HG02885 (cell line): ENCODE measurements at regions not wholly inside any gene's neighbourhood (a gene's known extent, or its start where the extent isn't known, plus 50 kb on each side); places are given as distances from the start of the nearest gene placed in this dataset.

Experiments
- ATAC-seq: cut with Tn5 transposase; IDR thresholded peaks from one replicate; pipeline ENCODE4 v1.9.1; 2021; ENCODE audit warnings: mild to moderate bottlenecking; ENCODE audit not compliant: unreplicated experiment, poor library complexity

DNA sequence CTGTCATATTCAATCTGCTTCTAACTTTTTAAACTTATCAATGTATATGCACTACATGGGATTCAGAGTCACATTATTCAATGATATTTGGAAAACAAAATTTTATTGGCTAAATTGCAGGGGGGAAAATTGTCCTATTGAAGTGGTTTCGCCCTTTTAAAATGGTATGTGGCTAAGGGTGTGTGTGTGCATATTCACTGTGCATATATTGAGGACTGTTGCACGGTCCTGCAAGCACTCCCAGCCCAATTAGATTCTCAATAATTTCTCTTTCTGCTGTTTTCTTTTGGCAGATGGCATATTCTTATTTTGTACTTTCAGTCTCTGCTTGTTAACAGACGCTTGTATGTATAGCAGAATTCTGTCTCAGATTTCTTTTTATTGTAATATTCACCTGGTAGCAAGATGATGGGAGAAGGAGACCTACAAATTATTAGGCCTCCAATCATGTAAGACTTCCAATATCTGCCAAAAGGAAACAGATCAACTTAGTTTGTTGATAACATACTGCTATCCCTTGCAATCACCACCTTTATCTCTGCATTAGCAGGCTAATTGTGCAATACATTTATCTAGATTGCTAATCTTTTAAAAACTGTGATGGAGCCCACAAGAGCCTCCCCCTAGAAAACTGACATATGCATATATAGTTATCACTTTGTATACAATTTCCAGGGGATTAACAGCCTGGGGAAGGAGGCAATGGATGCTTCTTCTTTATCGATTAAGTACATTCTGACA, 411.5 kb downstream of the PLK2 start:
- no peak for ATAC-seq

- ATAC-seq = no peak
Observed at GRCh38 chr5:58046371-58046770, 413.5 kb downstream of the PLK2 start.

GRCh38 chr5:58044166-58044565, 415.7 kb downstream of the PLK2 start:
- ATAC-seq = no peak

GRCh38 chr5:58043032-58043945, 416.6 kb downstream of the PLK2 start:
- ATAC-seq = no peak

GRCh38 chr5:58041884-58042283, 418.0 kb downstream of the PLK2 start:
- no peak for ATAC-seq

DNA sequence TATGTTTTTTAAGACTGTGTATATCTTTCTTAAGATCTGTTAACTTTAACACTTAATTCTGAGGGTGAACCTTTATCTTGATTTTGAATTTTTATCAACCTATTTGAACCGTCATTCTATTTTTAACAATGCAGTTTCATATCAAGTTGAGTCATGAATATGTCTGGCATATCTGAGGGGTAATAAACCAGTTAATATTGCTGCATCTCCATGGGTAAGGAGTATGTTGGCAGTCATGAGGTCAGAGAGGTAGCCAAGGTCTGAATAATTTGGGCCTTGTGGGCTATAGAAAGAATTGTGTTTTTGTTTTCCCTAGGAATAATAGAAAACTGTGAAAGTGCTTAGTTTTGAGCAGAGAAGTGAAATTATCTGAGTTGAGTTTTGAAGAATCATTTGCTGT, 419.0 kb downstream of the PLK2 start:
- ATAC-seq = no peak

DNA sequence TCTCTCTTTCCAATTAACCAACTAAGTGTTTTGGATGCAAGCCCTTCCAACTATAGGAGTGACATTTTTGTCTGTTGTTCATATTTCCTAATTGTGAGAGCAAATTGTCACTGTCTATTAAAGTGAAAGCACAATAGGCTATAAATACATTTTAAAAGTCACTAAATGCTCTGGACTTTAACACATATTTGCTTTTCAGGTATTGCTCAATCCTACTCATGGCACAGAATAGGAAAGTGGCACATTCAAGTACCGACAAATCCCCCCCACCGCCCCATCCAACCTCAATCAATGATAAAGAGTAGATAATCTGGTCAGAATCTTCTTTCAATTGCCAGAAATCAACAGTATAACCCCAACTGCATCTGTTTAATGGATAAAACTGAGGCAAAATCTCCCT, 419.8 kb downstream of the PLK2 start:
- no peak for ATAC-seq

GRCh38 chr5:58037899-58038298, 422.0 kb downstream of the PLK2 start:
- no peak for ATAC-seq

DNA sequence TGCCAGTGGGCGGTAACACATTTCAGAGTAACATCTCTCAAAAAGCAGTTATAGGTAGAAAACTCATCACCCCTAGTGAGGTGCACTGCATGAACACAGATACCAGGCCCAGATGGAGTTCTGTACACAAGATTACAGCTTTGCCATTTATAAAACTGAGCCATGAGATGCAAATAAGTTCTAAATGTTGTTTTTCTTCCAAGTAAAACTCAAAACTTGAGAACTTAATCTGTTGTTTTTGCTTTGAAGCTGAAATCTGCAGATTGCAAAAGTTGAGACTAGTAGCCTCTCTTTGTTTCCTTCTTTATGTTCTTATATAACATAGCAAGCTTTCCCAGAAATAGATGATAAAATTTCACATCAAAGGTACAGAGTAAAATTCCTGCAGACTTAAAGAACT, 434.1 kb downstream of the PLK2 start:
- ATAC-seq = no peak

- ATAC-seq = no peak
Observed at GRCh38 chr5:58024151-58024550, 435.7 kb downstream of the PLK2 start.

- no peak for ATAC-seq
Observed at GRCh38 chr5:58022055-58022454, 437.8 kb downstream of the PLK2 start.

DNA sequence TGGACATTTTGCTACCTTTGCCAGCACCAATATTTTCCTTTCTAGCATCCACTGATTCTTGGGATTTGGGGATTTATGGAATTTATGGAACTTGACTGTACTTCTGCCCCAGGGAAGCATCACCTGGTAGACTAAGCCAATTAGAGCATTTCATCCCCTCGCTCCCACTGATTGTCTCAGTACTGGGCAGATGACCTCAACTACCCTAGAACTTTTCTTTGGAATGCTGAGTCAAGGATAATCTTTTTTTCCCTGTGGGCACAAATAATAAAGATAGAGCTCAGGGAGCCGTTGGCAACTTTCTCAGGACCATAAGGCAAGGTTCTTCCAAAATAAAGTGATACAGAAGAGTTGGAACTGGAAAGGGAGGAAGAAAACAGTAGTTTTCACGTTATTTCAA, 438.4 kb downstream of the PLK2 start:
- no peak for ATAC-seq

DNA sequence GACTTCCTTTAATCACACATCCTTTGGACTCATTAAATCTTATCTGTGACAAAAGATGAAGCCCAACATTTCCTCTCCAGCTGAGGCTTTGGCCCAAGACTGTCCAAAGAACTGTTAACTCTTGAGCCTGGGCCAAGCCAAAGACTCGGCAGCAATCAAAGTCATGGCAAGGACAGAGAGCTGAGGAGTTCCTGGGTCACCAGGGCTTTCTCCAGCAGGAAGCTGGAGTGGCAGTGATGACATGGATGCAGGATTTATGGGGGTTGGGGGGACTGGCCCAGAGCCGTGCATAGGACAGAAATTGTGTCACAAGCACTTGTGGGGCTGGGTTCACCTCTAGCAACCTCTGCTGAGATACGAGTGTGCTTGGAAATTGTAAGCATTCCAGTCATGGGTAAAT, 440.3 kb downstream of the PLK2 start:
- no peak for ATAC-seq

- ATAC-seq = no peak
Observed at GRCh38 chr5:58018016-58018415, 441.9 kb downstream of the PLK2 start.

DNA sequence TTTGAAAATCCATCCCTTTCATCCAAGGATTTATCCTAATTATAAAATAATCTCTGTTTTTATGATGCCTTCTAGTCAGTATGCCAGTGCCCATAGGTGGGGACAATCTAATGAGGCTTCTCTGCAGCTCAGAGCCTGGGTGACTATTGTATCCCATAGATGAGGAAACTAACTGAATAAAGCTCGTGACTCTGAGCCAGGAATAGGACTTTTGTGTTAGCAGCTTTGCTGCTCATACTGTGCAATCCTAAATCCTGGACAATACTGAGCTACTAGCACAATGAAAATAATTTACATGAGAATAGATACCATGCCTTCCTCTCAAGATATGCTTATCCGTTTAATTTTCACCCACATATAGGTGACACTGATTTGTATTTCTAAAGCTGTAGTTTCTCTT, 443.0 kb downstream of the PLK2 start:
- no peak for ATAC-seq

DNA sequence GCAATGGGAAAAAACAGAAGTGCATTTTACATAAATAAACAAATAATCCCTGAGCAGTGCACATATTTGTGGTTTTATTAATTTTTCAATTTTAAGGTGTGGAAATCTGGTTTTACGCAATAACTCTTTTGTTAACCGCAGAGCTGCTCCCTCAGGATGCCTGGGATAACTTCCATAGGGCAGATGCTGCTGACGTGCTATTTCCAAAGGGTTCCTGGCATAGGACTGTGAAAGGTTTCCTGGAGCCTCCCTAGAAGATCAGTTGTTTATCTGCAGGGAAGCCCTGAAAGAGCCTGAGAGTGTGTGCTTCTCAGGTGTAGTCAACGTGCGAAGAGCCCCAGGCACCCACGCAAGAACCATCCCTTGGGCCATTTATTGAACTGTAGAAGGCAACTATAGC, 443.5 kb downstream of the PLK2 start:
- ATAC-seq = no peak

DNA sequence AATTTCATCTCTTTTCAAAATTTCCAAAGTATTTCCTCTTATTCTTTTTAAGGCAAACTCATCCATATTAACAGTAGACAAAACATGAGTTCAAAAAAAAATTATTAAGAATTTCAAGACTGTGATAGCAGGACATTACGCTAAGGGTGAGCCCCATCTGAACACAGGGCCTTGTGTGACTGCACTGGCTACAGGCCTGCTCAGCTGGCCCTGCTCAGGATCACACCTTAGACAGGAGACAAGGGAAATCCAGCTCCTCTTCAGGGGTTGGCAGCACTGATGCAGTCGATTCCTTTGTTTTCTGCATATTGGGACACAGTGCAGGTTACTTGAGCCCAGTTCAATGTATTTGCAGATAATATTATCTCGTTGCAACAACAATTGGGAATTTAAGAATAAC, 444.7 kb downstream of the PLK2 start:
- no peak for ATAC-seq

GRCh38 chr5:58013542-58014258, 446.2 kb downstream of the PLK2 start:
- ATAC-seq = no peak

GRCh38 chr5:58012801-58013315, 447.0 kb downstream of the PLK2 start:
- no peak for ATAC-seq

- no peak for ATAC-seq
Observed at GRCh38 chr5:58012102-58012501, 447.8 kb downstream of the PLK2 start.

DNA sequence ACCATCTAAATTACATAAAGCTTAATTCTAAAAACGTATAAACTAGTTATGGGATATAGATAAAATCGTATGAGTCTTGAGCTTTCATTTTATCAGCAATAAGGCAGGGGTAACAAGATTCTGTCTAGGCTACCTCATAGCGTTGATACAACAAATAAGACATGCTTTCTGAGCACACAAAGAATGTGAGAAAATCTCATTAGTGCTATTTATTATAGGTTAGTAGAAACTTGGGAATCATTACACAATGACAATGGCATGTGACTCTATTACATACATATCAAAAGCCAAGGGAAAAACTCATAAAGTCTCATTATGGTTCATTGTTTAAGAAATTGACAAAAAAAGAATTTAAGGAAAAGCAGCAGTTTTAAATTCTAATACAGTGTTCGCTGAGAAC, 448.6 kb downstream of the PLK2 start:
- ATAC-seq = no peak
